ENCODE measurements at regions not wholly inside any gene's neighbourhood (a gene's known extent, or its start where the extent isn't known, plus 50 kb on each side); places are given as distances from the start of the nearest gene placed in this dataset.
A peak's percentile ranks its signal among the peaks of the same experiment; 100 is the strongest.

DNA sequence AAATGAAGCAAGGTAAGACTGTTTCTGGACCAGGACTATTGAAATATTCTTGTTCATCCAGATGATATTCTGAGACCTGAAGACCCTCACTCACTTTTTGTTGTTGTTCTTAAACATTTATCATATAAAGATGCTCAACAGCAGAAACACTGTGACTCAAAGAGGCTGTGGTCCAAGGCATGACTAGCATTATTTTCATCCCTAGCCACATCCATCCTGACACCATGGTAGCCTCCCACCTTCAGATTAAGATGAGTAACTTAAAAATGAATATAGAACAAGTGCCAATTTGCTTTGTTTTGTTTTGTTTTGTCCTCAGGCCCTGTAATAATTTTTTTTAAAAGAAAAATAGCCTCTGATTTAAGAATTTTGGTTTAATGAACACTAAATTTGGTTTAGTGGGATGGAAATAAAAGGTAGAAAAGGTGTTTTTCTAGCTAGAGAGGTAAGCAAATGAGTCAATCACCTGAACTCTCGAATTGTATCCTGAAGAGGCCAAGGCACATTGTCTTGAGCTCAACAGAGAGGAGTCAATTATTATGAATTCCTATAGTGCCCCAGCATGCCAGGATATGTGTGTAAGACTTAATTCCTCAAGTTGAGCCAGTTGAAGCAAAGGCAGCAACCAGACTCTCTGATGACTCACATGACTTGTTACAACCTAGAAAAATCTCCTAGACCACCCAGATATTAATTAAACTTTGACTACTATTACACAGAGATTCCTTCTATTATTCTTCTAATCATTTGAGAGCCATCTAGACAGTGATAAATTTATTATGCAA lies 380.1 kb upstream of the TUSC1 start:
- Histone ChIP-seq H3K4me3 (no peak overlapping the region), H3K27me3 (no peaks in the 10 kb centered on the region), H3K9me3 (no peaks in the 10 kb centered on the region), H3K36me3 (no peaks in the 10 kb centered on the region), H3K27ac (no peak overlapping the region), H3K4me1 (no peaks in the 10 kb centered on the region)
- DNase-seq = no peak
- TF ChIP-seq, protein P1, sequence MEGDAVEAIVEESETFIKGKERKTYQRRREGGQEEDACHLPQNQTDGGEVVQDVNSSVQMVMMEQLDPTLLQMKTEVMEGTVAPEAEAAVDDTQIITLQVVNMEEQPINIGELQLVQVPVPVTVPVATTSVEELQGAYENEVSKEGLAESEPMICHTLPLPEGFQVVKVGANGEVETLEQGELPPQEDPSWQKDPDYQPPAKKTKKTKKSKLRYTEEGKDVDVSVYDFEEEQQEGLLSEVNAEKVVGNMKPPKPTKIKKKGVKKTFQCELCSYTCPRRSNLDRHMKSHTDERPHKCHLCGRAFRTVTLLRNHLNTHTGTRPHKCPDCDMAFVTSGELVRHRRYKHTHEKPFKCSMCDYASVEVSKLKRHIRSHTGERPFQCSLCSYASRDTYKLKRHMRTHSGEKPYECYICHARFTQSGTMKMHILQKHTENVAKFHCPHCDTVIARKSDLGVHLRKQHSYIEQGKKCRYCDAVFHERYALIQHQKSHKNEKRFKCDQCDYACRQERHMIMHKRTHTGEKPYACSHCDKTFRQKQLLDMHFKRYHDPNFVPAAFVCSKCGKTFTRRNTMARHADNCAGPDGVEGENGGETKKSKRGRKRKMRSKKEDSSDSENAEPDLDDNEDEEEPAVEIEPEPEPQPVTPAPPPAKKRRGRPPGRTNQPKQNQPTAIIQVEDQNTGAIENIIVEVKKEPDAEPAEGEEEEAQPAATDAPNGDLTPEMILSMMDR (IDR thresholded peaks at IDR 0.05) = no peak
- intact Hi-C loops (cut with DNase I; ENCODE audit: low total_unique reads) = no loop called here

DNA sequence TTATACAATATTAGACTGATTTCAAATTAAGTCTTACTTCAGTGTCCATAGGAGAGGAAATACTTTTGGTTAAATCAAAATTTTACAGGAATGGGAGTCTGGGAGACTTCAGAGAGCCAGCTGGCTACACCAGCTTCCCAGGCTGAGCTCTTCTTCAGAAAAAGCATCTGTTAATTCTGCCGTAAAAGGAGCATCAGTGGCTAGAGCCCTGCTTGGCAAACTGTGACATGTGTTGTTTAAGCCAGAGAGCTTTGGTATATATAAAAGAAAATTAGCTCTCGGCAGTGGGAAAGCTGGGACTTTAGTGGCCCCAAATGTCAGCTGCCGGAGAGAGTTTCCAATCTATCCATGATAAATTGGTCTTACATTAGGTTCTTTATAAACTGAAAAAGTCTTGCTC lies 378.8 kb upstream of the TUSC1 start:
- no peak overlapping the region for H3K27ac ChIP-seq
- no peaks in the 10 kb centered on the region for H3K9me3 ChIP-seq
- H3K27me3 ChIP-seq = no peaks in the 10 kb centered on the region
- intact Hi-C loops (cut with DNase I; ENCODE audit: low total_unique reads) = no loop called here
- no peak overlapping the region for H3K4me3 ChIP-seq
- H3K36me3 ChIP-seq = no peaks in the 10 kb centered on the region
- no peaks in the 10 kb centered on the region for H3K4me1 ChIP-seq
- DNase-seq = no peak
- TF ChIP-seq, protein P1 (IDR thresholded peaks at IDR 0.05) = no peak

DNA sequence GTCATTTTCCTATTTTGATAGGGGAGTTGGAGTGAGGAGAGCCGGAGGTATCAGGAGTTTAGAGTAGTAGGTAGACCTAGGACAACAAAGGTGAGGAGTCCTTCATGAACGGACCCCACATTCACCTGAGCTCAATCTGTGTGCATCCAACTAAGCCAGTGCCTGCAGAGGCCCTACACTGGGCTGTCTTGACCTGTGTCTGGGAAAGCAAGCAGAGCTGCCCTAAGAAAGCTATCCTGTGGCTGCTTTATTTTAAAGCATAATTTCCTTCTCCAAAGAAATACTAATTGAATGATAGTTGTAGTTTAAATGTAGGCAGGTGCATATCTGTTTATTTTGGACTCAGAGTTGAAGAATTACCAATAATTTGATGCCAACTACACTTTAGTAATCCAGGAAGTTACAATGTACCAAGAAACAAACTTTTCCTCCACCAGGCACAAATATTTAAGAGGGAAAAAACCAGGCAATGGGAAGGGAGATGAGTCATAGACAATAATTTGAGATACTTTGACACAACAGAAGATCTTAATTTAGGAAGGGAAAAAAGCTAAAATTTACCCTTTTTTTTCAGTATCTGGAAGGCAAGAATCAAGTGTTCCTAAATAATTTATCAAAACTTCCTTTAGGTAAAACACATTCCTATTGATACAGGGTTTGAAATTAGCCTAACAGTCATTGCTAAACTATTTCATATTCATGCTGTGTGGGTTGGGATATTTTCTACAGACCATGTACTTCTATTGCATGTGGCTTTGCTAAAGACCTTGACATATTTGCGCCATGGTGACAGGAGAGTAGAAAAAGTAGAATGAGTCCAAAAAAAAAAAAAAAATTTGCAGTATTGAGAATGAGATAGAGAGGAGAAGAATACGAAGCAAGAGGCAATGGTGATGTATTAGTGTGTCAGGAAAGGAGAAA lies 376.6 kb upstream of the TUSC1 start:
- intact Hi-C loops (cut with DNase I; ENCODE audit: low total_unique reads) = no loop called here
- no peaks in the 10 kb centered on the region for H3K27me3 ChIP-seq
- H3K27ac ChIP-seq = no peak overlapping the region
- H3K9me3 ChIP-seq = no peaks in the 10 kb centered on the region
- no peaks in the 10 kb centered on the region for H3K36me3 ChIP-seq
- TF ChIP-seq, protein P1 (IDR thresholded peaks at IDR 0.05) = no peak
- no peak overlapping the region for H3K4me3 ChIP-seq
- no peaks in the 10 kb centered on the region for H3K4me1 ChIP-seq
- no peak for DNase-seq

DNA sequence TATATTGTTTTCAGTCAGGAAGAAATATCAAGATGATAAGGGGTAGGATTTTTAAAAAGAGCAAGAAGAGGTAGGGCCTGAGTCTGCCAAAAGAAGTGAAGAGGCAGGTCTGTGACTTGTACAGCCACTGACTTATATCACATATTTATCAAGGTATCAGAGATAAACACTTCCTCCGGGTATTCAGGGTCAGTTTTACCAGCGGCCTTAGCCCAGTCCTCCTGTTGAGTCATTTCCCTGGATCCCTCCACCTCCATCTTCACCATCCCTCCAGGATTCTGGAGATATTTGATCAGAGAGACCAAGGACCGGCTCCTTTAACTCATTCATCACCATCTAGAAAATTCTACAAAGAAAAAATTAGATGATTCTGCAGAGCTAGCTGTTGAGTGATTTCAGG lies 375.7 kb upstream of the TUSC1 start:
- no peak for DNase-seq
- Histone ChIP-seq H3K36me3 (no peaks in the 10 kb centered on the region), H3K9me3 (no peaks in the 10 kb centered on the region), H3K27ac (no peak overlapping the region), H3K27me3 (no peaks in the 10 kb centered on the region), H3K4me3 (no peak overlapping the region), H3K4me1 (no peaks in the 10 kb centered on the region)
- intact Hi-C loops (cut with DNase I; ENCODE audit: low total_unique reads) = no loop called here
- TF ChIP-seq, protein P1 (IDR thresholded peaks at IDR 0.05) = no peak

DNA sequence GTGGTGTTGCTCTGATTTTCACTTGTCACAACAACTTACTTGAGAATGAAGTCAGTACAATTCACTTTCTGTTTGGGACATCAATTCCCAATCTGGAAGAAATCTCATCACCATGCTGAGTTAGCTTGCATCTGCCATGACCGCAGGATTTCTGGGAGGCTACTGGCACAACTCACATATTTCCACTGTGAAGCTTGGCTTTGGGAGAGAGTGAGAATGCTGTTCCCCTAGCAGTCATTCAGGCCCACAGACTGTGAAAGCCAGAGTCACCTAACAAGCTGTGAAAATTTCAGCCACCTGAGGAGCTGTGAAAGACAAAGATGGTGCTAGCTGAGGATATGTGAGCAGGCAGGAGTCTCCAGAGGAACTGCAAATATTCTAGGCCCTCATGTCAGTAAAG lies 365.2 kb upstream of the TUSC1 start:
- no peaks in the 10 kb centered on the region for H3K4me1 ChIP-seq
- TF ChIP-seq, protein P1 (IDR thresholded peaks at IDR 0.05) = no peak
- H3K27ac ChIP-seq = no peak overlapping the region
- H3K27me3 ChIP-seq = no peaks in the 10 kb centered on the region
- H3K4me3 ChIP-seq = no peak overlapping the region
- H3K9me3 ChIP-seq = peaks cover 0 to 7% (median 0%) of the 10 kb centered on the region in 3 donors
- DNase-seq = peak in 1 of 2 donors; percentile 57
- H3K36me3 ChIP-seq = no peaks in the 10 kb centered on the region
- intact Hi-C loops (cut with DNase I; ENCODE audit: low total_unique reads) = no loop called here
